Central memory CD4-positive, alpha-beta T cell (primary cell): ENCODE measurements at regions not wholly inside any gene's neighbourhood (a gene's known extent, or its start where the extent isn't known, plus 50 kb on each side); places are given as distances from the start of the nearest gene placed in this dataset.
"Not testable (repeated sequence)": the region's sequence is repeated elsewhere in the genome, so short reads cannot be mapped to it uniquely, and the experiment has no call there.

Source experiments
- DNase-seq: peaks from one replicate; pipeline ENCODE4 v3.0.0; 2022

- peak; percentile 24 for DNase-seq
These were observed 82.9 kb downstream of the ZNF737 start for GRCh38 chr19:20482721-20483120.

DNA sequence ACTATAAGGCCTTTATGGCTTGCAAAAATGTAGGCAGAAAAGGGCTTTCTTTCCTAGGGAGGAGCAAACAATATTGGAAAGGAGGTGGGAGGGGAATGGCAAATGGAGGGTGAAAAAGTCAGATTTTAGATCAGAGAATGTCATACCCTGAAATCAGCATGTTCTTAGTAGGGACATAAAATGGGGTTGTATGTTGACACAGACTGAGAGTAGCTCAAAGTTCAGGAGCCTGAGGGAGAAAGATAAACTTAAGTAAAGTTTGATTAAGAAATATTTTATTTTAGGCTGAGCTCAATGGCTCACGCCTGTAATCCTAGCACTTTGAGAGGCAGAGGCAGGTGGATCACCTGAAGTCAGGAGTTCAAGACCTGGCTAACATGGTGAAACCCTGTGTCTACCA, 83.8 kb downstream of the ZNF737 start:
- no peak for DNase-seq

- DNase-seq, result no peak
These were observed 86.1 kb downstream of the ZNF737 start for GRCh38 chr19:20479483-20479882.

- no peak for DNase-seq
These were observed 86.6 kb downstream of the ZNF737 start for GRCh38 chr19:20478936-20479335.

- DNase-seq, result no peak
These were observed 92.7 kb downstream of the ZNF737 start for GRCh38 chr19:20472854-20473253.

DNA sequence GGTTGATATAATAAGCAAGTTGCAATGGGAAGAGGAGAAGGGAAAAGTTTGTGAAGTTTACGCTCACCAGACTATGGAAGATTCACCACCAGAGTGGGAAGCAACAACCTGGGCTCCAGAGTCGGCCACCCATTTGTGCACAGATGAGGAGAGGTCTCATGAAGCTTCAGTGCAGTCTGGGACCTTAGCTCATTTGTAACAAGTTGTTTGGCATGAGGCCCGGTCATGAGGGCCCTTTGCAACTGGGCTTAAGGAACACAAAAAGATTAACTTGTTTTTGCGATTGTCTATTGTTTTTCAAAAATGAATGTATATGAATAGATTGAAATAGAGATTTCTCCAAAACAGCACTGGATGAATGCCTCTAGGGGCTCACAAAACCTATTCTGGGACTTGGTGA, 94.2 kb downstream of the ZNF737 start:
- no peak for DNase-seq

DNA sequence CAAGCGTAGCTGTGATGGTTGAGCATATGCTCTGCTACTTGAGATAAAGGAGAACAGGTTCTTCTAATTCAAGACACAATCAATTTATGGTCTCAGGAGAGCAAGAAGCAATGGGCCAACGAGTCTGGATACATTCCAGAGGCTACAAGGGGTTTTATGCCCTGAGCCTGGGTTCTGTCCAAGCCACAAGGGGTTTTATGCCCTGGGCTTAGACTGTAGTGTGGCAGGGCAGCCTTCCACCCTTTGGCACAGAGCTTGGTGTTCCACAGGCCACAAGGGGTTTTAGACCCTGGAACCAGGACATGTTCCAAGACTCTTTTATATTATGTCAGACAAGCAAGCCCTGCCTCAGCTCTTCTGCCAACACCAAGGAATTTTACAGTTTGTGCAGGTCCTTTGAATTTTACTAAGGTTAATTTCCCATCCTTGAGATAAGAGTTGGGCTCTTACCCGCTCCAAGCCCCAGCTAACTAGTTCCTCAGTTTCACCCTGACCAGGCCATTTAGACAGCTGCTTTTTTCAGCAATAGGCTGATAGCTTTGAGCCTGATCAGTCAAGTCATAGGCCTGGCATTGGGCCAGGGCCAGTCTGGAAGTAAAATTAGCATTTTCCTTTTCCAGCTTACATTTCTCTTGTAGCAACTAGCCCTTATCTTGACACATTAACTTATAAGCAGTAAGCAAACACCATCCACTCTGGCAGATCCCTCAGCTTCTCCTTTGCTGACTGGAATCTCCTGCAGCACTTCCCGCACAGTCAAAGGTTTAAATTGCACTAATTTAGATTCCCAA, 95.0 kb downstream of the ZNF737 start:
- no peak for DNase-seq

DNA sequence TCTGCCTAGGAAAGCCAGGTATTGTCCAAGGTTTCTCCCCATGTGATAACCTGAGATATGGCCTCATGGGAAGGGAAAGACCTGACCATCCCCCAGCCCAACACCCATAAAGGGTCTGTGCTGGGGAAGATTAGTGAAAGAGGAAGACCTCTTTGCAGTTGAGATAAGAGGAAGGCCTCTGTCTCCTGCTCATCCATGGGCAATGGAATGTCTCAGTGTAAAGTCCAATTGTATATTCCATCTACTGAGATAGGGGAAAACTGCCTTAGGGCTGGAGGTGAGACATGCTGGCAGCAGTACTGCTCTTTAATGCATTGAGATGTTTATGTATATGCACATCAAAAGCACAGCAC, 99.0 kb downstream of the ZNF737 start:
- not testable (repeated sequence) for DNase-seq

- DNase-seq, result not testable (repeated sequence)
These were observed 99.5 kb downstream of the ZNF737 start for GRCh38 chr19:20465922-20466637.

DNA sequence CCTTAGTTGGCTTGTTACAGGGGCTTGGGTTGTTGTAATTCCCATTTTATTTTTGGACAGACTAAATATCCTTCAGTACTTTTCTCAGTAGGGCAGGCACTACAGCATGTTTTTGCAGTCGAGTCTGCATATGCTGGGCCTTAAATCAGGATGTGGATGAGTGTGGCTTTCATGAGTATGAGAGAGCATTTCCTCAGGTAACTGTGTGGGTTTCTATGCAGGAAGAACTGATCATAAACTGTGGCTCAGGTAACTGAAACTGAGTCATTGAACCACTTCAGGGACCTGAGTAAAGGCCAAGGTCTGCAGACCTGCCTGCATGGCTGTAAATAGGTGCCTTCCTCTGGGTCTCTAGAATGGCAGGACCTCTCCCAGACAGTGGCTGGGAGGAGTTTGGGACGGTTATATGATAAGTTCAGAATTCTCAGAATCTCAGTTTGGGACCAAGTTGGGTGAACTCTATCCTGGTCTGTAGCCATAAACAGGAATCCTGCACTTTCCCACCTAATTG, 112.1 kb downstream of the ZNF737 start:
- DNase-seq, result no peak

- peak; percentile 4 for DNase-seq
These were observed 121.2 kb downstream of the ZNF737 start for GRCh38 chr19:20444202-20444885.

DNA sequence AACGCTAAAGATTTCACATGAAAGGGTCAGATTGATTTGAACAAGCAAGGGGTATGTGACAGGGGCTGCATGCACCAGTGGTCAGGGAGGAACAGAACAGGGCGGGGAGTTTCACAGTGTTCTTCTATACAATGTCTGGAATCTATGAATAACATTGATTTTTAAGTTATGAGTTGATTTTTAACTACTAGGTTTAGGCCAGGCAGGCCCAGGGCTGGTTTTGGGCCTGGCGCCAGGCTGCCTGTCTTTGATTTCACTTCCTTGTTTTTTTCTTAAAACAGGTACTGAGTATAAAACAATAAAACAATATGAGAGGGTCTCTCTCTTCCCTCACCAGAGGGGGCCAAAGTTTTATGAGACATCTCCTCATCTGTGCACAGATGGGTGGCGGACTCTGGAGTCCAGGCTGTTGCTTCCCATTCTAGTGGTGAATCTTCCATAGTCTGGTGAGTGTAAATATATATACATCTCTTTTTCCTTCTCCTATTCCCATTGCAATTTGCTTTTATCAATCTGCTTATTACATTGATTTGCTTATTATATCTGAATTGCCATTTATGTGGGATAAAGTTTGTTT, 133.2 kb downstream of the ZNF737 start:
- DNase-seq, result not testable (repeated sequence)

- no peak for DNase-seq
These were observed 133.8 kb downstream of the ZNF737 start for GRCh38 chr19:20431826-20432225.

DNA sequence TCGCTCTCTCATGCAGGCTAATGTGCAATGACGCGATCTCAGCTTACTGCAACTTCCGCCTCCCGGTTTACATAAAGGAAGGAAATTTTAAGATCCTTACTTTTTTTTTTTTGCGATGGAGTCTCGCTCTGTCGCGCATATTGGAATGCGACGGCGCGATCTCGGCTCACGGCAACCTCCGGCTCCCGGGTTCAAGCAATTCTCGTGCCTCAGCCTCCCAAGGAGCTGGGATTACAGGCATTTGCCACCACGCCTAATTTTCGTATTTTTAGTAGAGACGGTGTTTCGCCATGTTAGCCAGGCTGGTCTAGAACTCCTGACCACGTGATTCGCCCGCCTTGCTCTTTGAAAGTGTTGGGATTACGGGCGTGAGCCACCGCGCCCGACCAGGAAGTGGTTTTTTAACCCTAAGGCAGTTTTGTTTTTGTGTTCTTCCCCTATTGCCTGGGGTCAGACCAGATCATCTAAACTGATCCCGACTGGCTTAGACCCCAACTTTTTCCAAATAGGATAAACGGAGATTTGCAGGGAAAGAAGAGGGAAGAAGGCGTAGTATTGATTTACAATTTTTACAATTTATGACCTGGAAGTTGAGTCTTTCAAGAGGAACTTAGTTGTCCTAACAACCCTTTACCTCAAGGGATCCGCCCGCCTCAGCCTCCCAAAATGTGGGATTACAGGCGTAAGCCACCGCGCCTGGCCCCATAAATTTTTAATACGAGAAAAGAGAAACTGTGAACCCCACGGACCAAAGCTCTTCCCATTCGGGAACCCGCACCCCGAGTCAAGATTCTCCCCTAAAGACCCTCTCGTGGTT, 142.0 kb downstream of the ZNF737 start:
- DNase-seq, result peak; percentile 40

- no peak for DNase-seq
These were observed 143.1 kb downstream of the ZNF737 start for GRCh38 chr19:20422216-20423205.

GRCh38 chr19:20416661-20417060, 148.9 kb downstream of the ZNF737 start:
- DNase-seq, result no peak

DNA sequence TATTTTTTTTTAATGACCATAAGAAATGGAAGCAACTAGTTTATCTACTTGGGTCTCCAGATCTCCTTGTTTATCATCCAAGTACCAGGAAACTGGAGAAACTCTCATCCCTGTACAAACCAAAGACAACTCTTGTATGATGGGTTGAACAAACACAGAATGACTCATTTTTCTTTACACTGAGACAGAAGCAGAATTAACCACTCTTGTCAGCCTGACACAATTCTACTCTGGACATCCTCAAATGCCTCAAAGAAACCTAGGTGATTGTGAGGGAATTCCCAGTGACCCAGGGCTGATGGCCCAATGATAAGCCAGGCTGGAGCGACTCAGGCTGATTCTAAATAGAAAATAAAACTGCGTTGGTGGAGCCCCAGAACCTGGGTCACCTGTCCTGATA, 151.5 kb downstream of the ZNF737 start:
- no peak for DNase-seq

GRCh38 chr19:20413705-20414104, 151.9 kb downstream of the ZNF737 start:
- no peak for DNase-seq

DNA sequence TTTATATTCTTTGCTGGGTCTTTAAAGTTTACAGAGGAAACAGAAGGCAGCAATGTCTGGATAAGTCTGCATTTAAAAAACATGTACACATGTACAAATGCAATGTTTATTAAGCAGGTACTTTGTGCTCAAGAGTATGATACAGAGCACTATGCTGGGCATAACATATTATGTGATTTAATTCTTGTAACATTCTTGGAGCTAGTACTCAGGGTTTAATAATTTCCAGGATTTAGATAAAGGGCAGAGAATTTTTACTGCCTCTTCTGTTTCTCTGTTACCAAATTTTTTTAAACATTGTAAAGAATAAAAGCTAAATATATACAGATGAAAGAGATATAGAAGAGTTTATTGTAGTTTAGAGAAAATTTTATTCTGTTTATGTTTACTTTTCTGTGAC, 152.7 kb downstream of the ZNF737 start:
- DNase-seq, result no peak

DNA sequence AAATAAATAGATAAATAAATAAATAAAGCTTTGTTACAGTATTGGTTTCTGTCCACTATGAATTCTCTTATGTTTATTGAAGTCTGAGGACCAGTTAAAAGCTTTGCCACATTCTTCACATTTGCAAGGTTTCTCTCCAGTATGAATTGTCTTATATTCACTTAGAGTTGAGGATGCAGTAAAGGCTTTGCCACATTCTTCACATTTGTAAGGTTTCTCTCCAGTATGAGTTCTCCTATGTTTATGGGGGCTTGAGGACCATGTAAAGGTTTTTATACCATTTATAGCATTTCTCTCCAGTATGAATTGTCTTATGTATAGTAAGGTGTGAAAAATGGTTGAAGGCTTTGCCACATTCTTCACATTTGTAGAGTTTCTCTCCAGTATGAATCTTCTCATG, 168.3 kb downstream of the ZNF737 start:
- no peak for DNase-seq

DNA sequence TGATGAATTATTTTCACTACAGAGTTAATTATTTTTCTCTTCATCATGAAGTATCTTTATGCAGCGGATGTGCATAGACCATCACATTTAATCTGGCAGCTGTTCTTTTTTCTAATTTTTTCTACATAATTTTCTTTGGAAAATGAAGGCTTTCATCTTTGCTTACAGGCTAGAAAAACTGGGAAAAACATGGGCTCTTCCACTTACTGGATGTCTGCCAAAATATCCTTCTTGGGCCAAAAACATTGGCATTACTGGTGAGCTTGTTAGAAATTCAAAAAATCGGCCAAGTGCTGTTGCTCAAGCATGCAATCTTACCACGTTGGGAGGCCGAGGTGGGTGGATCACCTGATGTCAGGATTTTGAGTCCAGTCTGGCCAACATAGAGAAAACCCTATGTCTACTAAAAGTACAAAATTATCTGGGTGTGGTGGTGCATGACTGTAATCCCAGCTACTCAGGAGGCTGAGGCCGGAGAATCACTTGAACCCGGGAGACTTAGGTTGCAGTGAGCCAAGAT, 176.8 kb downstream of the ZNF737 start:
- DNase-seq, result no peak
